SK-N-SH (cell line): ENCODE measurements at regions not wholly inside any gene's neighbourhood (a gene's known extent, or its start where the extent isn't known, plus 50 kb on each side); places are given as distances from the start of the nearest gene placed in this dataset.

Experiments
- CTCF ChIA-PET: fragments of 300-600, 350-600 bp; formaldehyde crosslinking; extraction: SDS; loops from one replicate; lab custom pipeline; 2021; lab: Yijun Ruan, JAX
- POLR2A ChIA-PET: fragments of 350-600 bp; sonication (Branson Sonifier 250); formaldehyde crosslinking; extraction: SDS; loops from one replicate; lab custom pipeline; 2020; ENCODE audit warnings: antibody characterized with exemption, inconsistent platforms; lab: Yijun Ruan, JAX
- DNase-seq: peaks from one replicate; pipeline ENCODE4 v3.0.0; 2012
- H2AFZ ChIP-seq: fragments of 200-600 bp; sonication (generic); 2 replicates; pipeline ENCODE4 v1.8.1; 2016; ENCODE audit warnings: antibody characterized with exemption, mild to moderate bottlenecking, low read depth
- H3F3A ChIP-seq: fragments of 200-600 bp; sonication (generic); replicated peaks from 2 replicates; pipeline ENCODE3; 2016; ENCODE audit warnings: antibody characterized with exemption, mild to moderate bottlenecking; ENCODE audit not compliant: insufficient read depth
- H3K27ac ChIP-seq, 2 experiments: fragments of 200-500 bp in 1 of 2; fragments of 200-600 bp in 1 of 2; sonication (Bioruptor generic) in 1 of 2; sonication (generic), shearing (Covaris generic) in 1 of 2; 2 replicates each; pipeline versions ENCODE4 v1.5.1 to v1.6.1; 2014 to 2016; ENCODE audit warnings: low read depth in 2 of 2, inconsistent platforms in 1 of 2, low read length in 1 of 2, mild to moderate bottlenecking in 1 of 2, mixed read lengths in 1 of 2
- H3K27me3 ChIP-seq: fragments of 200-600 bp; sonication (generic), shearing (Covaris generic); 2 replicates; pipeline ENCODE4 v1.6.1; 2016; ENCODE audit warnings: mixed run types; ENCODE audit not compliant: insufficient read depth
- H3K36me3 ChIP-seq, 2 experiments: fragments of 200-500 bp in 1 of 2; fragments of 200-600 bp in 1 of 2; sonication (Bioruptor generic) in 1 of 2; sonication (generic) in 1 of 2; replicated peaks in 1 of 2; 2 replicates each; pipeline versions ENCODE3 to v1.5.1; 2014 to 2016; ENCODE audit warnings: low read length in 1 of 2, mild to moderate bottlenecking in 1 of 2; ENCODE audit not compliant: insufficient read depth in 2 of 2, control insufficient read depth in 1 of 2
- H3K4me1 ChIP-seq, 2 experiments: fragments of 200-500 bp in 1 of 2; fragments of 200-600 bp in 1 of 2; sonication (Bioruptor generic) in 1 of 2; sonication (generic), shearing (Covaris generic) in 1 of 2; 2 replicates each; pipeline versions ENCODE4 v1.5.1 to v1.6.1; 2014 to 2016; ENCODE audit warnings: low read depth in 1 of 2, low read length in 1 of 2, mixed run types in 1 of 2; ENCODE audit not compliant: insufficient read depth in 2 of 2, control insufficient read depth in 1 of 2
- H3K4me2 ChIP-seq: fragments of 200-600 bp; sonication (generic), shearing (Covaris generic); 2 replicates; pipeline ENCODE4 v1.6.1; 2017; ENCODE audit warnings: mixed run types
- H3K4me3 ChIP-seq, 2 experiments: fragments of 200-500 bp in 1 of 2; fragments of 200-600 bp in 1 of 2; sonication (Bioruptor generic) in 1 of 2; sonication (generic), shearing (Covaris generic) in 1 of 2; 2 replicates each; pipeline versions ENCODE4 v1.5.1 to v1.8.1; 2014 to 2016; ENCODE audit warnings: low read depth in 2 of 2, inconsistent platforms in 1 of 2, low read length in 1 of 2, mild to moderate bottlenecking in 1 of 2, mixed read lengths in 1 of 2, moderate library complexity in 1 of 2
- H3K79me2 ChIP-seq: fragments of 200-600 bp; sonication (generic); 2 replicates; pipeline ENCODE4 v1.8.1; 2017; ENCODE audit warnings: mild to moderate bottlenecking; ENCODE audit not compliant: insufficient read depth
- H3K9ac ChIP-seq: fragments of 200-600 bp; sonication (generic); 2 replicates; pipeline ENCODE4 v1.6.1; 2017; ENCODE audit warnings: mixed run types
- H3K9me2 ChIP-seq: fragments of 200-600 bp; sonication (generic); 2 replicates; pipeline ENCODE4 v1.6.1; 2017; ENCODE audit warnings: mixed run types
- H3K9me3 ChIP-seq: fragments of 200-600 bp; sonication (generic); 2 replicates; pipeline ENCODE4 v1.6.1; 2017; ENCODE audit warnings: mixed run types, mild to moderate bottlenecking, moderate library complexity
- H4K20me1 ChIP-seq: fragments of 200-600 bp; sonication (generic); 2 replicates; pipeline ENCODE4 v1.6.1; 2017; ENCODE audit warnings: mild to moderate bottlenecking, mixed run types; ENCODE audit not compliant: insufficient read depth
- EP300 ChIP-seq, 2 experiments: IDR thresholded peaks; 2 replicates each; pipeline versions ENCODE4 v1.4.0 to v1.6.1; 2012; ENCODE audit warnings: borderline replicate concordance in 1 of 2, low read depth in 1 of 2, low read length in 1 of 2
- FOSL2 ChIP-seq: IDR thresholded peaks from 2 replicates; pipeline ENCODE4 v1.4.0; 2012; ENCODE audit warnings: low read depth, mild to moderate bottlenecking, moderate library complexity, borderline replicate concordance
- FOXM1 ChIP-seq: IDR thresholded peaks from 2 replicates; pipeline ENCODE4 v1.4.0; 2012; ENCODE audit warnings: low read depth, mild to moderate bottlenecking
- GATA2 ChIP-seq: sonication (generic); formaldehyde crosslinking; IDR thresholded peaks from 2 replicates; pipeline ENCODE4 v1.5.0; 2020; ENCODE audit warnings: mild to moderate bottlenecking, missing genetic modification reagents
- IRF3 ChIP-seq: fragments of 150-350 bp; IDR thresholded peaks from 2 replicates; pipeline ENCODE4 v1.6.1; 2016; ENCODE audit warnings: mild to moderate bottlenecking, low read depth, low read length
- MEF2A ChIP-seq: IDR thresholded peaks from 2 replicates; pipeline ENCODE4 v1.4.0; 2012; ENCODE audit warnings: low read depth, borderline replicate concordance
- NFIC ChIP-seq: IDR thresholded peaks from 2 replicates; pipeline ENCODE4 v1.4.0; 2012; ENCODE audit warnings: borderline replicate concordance
- RCOR1 ChIP-seq: fragments of 150-350 bp; IDR thresholded peaks from 2 replicates; pipeline ENCODE4 v1.6.1; 2017; ENCODE audit warnings: antibody characterized with exemption, low read length
- REST ChIP-seq: IDR thresholded peaks from 2 replicates; pipeline ENCODE4 v1.6.1; 2012; ENCODE audit warnings: mild to moderate bottlenecking, low read depth, low read length, moderate library complexity
- RXRA ChIP-seq: IDR thresholded peaks from 2 replicates; pipeline ENCODE4 v1.4.0; 2012; ENCODE audit warnings: low read depth, mild to moderate bottlenecking, borderline replicate concordance
- TAF1 ChIP-seq: IDR thresholded peaks from 2 replicates; pipeline ENCODE4 v1.6.1; 2012; ENCODE audit warnings: low read depth, mild to moderate bottlenecking, low read length, moderate library complexity, borderline replicate concordance
- USF1 ChIP-seq: IDR thresholded peaks from 2 replicates; pipeline ENCODE4 v1.4.0; 2012; ENCODE audit warnings: low read depth, borderline replicate concordance
- WGBS: methylation state at CpG from one replicate; pipeline ENCODE4 v1.1.6; 2017; ENCODE audit warnings: low lambda C conversion rate; 5-methylcytosine and 5-hydroxymethylcytosine counted together

GRCh38 chr12:67508830-67509229 is 139.7 kb upstream of the DYRK2 start:
- DNase-seq: no peak
- H3F3A ChIP-seq: no peaks in the 10 kb centered on the region
- WGBS: 60% methylated on average over 1 of the region's 1 CpG
- POLR2A ChIA-PET: no interaction called here
- no peak overlapping the region for H2AFZ ChIP-seq
- H3K4me3 ChIP-seq: no peak overlapping the region
- no peak overlapping the region for H3K9ac ChIP-seq
- no peaks in the 10 kb centered on the region for H3K27me3 ChIP-seq
- H3K4me2 ChIP-seq: no peak overlapping the region
- no peaks in the 10 kb centered on the region for H3K36me3 ChIP-seq
- TF ChIP-seq RXRA: no peak
- TF ChIP-seq TAF1: no peak
- TF ChIP-seq FOXM1: no peak
- TF ChIP-seq RCOR1: no peak
- TF ChIP-seq MEF2A: no peak
- TF ChIP-seq REST: no peak
- TF ChIP-seq GATA2 (CRISPR knock-in tag): no peak
- TF ChIP-seq IRF3: no peak
- no peak for TF ChIP-seq NFIC
- TF ChIP-seq USF1: no peak
- TF ChIP-seq FOSL2: no peak
- TF ChIP-seq EP300 (IDR thresholded peaks at IDR 0.05; ENCODE audit: borderline replicate concordance in 1 of 2, low read depth in 1 of 2, low read length in 1 of 2): no peak
- CTCF ChIA-PET: interaction anchor here (0.7 kb wide), 1 partner anchor 1878 kb away, joined by 3 read pairs; no protein-coding TSS in a partner anchor
- H3K27ac ChIP-seq: no peak overlapping the region
- no peaks in the 10 kb centered on the region for H3K9me3 ChIP-seq
- no peaks in the 10 kb centered on the region for H4K20me1 ChIP-seq
- H3K9me2 ChIP-seq: no peaks in the 10 kb centered on the region
- no peaks in the 10 kb centered on the region for H3K79me2 ChIP-seq
- H3K4me1 ChIP-seq: no peaks in the 10 kb centered on the region; a peak in 1 of 4 replicates
